ENCODE measurements at regions not wholly inside any gene's neighbourhood (a gene's known extent, or its start where the extent isn't known, plus 50 kb on each side); places are given as distances from the start of the nearest gene placed in this dataset.

GRCh38 chr1:56146449-56146848, 432.9 kb downstream of the PLPP3 start:
- H3K27ac ChIP-seq: no peak overlapping the region
- no peak for TF ChIP-seq CTCF (IDR thresholded peaks at IDR 0.05)
- no peak for TF ChIP-seq ZFX (IDR thresholded peaks at IDR 0.05; ENCODE audit: borderline replicate concordance)

- no peak for TF ChIP-seq ZFX (IDR thresholded peaks at IDR 0.05; ENCODE audit: borderline replicate concordance)
- no peak for TF ChIP-seq CTCF (IDR thresholded peaks at IDR 0.05)
Observed at GRCh38 chr1:56145581-56145980, 433.8 kb downstream of the PLPP3 start.

GRCh38 chr1:56142301-56142700, 437.1 kb downstream of the PLPP3 start:
- TF ChIP-seq CTCF (IDR thresholded peaks at IDR 0.05): no peak
- TF ChIP-seq ZFX (IDR thresholded peaks at IDR 0.05; ENCODE audit: borderline replicate concordance): no peak
- no peak overlapping the region for H3K27ac ChIP-seq

More at GRCh38 chr1:56145581-56145980, 433.8 kb downstream of the PLPP3 start:
- H3K27ac ChIP-seq: no peak overlapping the region

GRCh38 chr1:56139836-56140235, 439.5 kb downstream of the PLPP3 start:
- no peak overlapping the region for H3K27ac ChIP-seq
- TF ChIP-seq CTCF (IDR thresholded peaks at IDR 0.05): no peak
- no peak for TF ChIP-seq ZFX (IDR thresholded peaks at IDR 0.05; ENCODE audit: borderline replicate concordance)

- no peak overlapping the region for H3K27ac ChIP-seq
- TF ChIP-seq CTCF (IDR thresholded peaks at IDR 0.05): no peak
- no peak for TF ChIP-seq ZFX (IDR thresholded peaks at IDR 0.05; ENCODE audit: borderline replicate concordance)
Observed at GRCh38 chr1:56137521-56138505, 441.6 kb downstream of the PLPP3 start.

- TF ChIP-seq ZFX (IDR thresholded peaks at IDR 0.05; ENCODE audit: borderline replicate concordance): no peak
- H3K27ac ChIP-seq: no peak overlapping the region
Observed at GRCh38 chr1:56137090-56137489, 442.3 kb downstream of the PLPP3 start.

GRCh38 chr1:56135864-56136147, 443.6 kb downstream of the PLPP3 start:
- H3K27ac ChIP-seq: no peak overlapping the region
- TF ChIP-seq CTCF (IDR thresholded peaks at IDR 0.05) (no peak), ZFX (IDR thresholded peaks at IDR 0.05; ENCODE audit: borderline replicate concordance) (no peak)

Data from 22Rv1 (cell line).